HG03354 (cell line): ENCODE measurements at regions not wholly inside any gene's neighbourhood (a gene's known extent, or its start where the extent isn't known, plus 50 kb on each side); places are given as distances from the start of the nearest gene placed in this dataset.
"Not testable (repeated sequence)": the region's sequence is repeated elsewhere in the genome, so short reads cannot be mapped to it uniquely, and the experiment has no call there.

ENCODE experiments used
- ATAC-seq: cut with Tn5 transposase; IDR thresholded peaks from one replicate; pipeline ENCODE4 v1.9.1; 2021; ENCODE audit warnings: mild to moderate bottlenecking; ENCODE audit not compliant: unreplicated experiment, poor library complexity, severe bottlenecking

DNA sequence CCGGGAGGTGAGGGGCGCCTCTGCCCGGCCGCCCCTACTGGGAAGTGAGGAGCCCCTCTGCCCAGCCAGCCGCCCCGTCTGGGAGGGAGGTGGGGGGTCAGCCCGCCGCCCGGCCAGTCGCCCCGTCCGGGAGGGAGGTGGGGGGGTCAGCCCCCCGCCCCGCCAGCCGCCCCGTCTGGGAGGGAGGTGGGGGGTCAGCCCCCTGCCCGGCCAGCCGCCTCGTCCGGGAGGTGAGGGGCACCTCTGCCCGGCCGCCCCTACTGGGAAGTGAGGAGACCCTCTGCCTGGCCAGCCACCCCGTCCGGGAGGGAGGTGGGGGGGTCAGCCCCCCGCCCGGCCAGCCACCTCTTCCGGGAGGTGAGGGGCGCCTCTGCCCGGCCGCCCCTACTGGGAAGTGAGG is 528.3 kb downstream of the ZEB2 start:
- ATAC-seq = not testable (repeated sequence)

- no peak for ATAC-seq
Measured at GRCh38 chr2:143988082-143988481, 531.8 kb downstream of the ZEB2 start.

- no peak for ATAC-seq
Measured at GRCh38 chr2:143981428-143981827, 538.5 kb downstream of the ZEB2 start.

DNA sequence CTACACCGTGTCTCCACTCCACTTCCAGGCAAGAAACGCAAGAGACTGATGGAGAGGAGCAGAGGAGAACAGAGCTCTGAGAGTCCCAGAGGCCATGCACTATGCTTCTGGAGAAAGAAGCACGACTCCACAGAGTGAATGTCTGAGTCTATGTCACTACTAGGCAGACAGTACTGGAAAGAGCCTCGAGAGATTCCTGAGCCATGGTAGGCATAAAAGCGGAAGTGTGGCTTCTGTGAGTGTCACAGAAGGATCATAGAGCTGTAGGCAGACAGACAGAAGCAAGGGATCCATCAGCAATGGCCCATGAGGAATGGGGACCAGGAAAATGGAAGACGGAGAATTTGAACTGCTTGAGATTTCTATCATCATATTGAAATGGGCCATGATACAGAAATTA is 542.6 kb downstream of the ZEB2 start:
- ATAC-seq = no peak

GRCh38 chr2:143975216-143975615 is 544.7 kb downstream of the ZEB2 start:
- ATAC-seq = no peak

DNA sequence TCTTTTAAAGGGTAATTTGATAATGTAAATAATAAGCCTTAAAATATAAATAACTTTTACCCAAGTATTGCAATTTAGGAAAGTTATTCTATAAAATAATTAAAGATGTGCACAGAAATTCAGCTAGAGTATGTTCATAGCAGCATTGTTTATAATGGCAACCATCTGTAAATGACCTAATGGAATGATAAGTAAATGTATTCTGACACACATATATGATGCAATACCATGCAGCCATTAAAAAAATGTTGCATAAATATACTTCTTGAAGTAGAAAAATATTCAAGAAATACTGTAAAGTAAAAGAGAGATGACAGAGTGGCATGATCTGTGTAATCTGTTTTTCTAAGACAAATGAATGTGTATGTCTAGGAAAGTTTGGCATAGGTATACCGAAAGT is 545.7 kb downstream of the ZEB2 start:
- no peak for ATAC-seq

DNA sequence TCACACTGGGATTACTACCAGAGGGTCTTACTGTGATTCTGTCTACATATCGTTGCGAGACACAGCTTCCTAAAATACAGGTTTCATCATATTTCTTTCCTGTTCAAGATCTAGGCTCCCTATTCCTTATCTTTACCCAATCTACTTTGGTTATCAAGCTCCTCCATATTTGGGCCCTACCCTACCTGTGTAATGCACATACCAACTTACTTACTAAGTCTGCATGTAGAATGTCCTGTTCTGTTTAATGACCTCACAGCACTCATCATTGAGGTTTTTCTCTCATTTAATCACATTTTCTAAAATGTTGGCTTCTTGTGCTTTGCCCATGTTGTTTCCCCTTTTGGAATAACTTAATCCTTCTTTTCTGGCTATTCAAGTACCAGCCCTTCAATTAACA is 551.1 kb downstream of the ZEB2 start:
- no peak for ATAC-seq

DNA sequence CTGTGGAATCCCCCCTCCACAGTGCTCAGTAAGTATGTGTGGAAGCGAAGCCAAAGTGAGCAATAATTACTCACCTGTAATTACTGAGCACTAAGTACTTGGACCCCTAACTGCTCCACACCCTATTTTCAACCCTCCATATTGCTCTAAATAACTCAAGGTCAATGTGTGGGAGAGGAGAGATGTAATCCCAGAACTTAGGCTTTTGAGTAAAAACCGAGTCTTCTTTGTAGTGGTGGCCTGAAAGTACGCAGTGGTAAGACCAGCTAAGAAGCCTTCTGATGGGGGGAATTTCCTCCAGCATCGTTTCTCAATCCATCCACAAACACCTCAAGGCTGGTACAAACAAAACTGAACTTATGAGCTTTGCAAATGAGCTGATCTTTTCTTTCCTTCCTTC is 551.6 kb downstream of the ZEB2 start:
- no peak for ATAC-seq

- ATAC-seq = no peak
Measured at GRCh38 chr2:143965493-143966164, 554.3 kb downstream of the ZEB2 start.

DNA sequence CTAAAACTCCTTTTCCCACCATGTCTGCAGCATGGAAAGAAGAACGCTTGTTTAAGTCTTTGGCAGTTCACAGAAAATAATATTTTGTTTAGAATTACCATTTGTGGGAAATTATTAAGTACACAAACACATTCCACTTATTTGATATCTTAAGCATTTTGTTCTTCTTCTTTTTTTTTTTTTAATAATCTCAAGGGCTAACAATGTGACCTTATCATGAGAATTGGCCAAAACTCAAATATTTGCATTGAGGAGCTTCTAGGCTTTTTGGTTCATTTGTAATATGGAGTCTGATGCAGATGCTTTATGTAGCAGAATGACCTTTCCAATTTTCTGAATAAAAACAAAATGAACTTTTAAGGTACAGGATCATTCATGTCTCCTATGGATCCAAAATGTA is 555.0 kb downstream of the ZEB2 start:
- ATAC-seq = no peak

DNA sequence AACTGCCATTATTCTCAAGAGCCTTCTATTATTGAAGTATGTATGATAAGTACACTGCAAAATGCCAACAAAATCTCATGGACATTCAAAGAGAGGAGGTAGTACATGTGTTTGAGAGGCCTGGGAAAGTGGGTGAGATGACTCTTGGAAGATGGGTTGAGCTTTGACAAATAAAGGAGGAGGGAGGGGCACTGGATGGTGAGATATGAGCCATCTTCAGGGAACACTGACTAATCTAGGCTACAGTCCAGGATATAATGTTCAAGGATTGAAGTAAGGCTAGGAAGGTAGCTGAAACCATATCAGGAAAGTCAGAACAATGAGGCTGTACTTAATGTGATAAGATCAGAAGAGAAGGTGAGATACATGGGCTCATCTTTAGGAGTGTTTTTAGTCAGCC is 559.7 kb downstream of the ZEB2 start:
- no peak for ATAC-seq

DNA sequence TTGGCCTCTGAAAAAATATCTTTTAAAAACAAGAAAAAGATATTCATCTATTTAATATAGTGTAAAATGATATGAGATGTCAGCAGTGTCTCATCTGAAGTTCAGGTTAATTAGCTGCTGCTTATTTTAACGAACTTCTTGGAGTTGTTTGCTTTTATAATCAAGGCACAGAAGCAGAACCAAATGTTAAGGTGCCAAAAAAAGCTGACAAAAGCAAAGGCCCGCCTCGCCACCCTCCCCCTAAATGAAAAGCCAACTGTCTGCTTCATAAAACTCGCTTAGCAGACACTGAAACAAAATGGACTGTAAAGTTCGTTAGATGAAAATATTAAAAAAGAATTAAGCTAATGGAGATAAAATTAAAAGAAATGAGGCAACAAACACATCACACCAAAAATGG is 562.6 kb downstream of the ZEB2 start:
- ATAC-seq = no peak

DNA sequence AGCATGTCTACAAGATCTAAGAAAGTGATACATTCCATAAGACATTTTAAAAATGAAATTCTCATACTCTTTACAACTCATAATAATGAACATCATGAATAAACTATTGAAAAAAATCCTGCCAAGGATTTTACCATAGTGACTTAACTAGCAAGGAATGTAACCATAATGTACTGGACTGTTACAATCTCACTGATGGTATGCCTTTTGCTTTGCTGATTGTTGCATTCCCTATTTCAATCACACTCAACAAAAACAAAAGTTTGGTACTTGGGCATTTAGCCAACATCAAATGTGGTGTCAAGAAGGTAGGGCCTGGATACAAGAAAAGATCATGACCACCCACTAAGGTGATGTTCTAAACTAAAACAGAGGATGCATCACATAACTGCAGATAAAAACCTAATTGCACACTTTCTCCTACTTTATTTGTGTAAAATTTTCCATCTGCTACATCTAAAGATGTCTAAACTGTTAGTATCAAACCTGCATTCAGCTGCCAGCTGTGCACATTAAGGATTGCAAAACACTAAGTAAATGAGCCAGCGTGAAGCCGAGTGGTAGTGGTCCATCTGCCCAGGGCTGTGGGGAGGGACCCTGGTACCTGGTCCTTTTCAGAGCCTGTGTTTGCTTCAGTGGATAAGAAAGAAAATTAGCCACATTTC is 564.4 kb downstream of the ZEB2 start:
- no peak for ATAC-seq

DNA sequence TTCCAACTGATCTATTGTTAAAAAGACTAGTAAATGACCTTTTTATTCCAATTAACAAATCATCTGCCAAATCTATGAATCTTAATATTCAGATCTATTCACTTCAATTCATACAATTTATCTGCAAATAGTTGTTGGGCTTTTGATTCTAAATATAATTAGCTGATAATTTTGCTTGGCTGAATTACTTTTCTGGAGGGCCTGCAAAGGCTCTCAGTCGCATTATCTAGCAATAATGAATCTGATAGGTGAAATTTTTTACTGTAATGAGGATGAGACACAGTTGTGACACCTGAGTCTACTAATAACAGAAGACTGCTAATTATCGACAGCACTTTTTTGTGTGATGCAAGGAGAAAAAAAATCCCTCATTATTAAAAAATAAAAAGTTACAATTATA is 565.1 kb downstream of the ZEB2 start:
- ATAC-seq = no peak

- no peak for ATAC-seq
Measured at GRCh38 chr2:143954186-143954585, 565.7 kb downstream of the ZEB2 start.

- ATAC-seq = no peak
Measured at GRCh38 chr2:143953451-143954030, 566.4 kb downstream of the ZEB2 start.

GRCh38 chr2:143952536-143952935 is 567.4 kb downstream of the ZEB2 start:
- ATAC-seq = no peak

DNA sequence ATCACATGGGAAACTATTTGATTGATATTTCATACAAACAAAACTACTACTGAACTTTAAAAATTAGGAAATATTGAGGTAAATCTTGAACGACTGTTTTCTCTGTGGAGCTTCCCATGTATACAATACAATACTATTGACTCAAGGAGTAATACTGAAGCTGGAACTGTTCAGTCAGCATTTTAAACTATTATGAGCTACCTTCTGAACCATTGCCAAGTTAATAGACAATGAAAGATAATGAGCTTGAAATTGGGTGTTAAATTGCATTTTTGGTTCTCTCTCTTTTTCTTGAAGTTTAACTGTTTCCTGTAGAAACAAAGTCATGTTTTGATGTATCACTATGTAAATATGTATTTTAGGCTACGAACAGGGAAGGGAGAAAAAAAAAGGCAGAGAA is 569.2 kb downstream of the ZEB2 start:
- no peak for ATAC-seq

DNA sequence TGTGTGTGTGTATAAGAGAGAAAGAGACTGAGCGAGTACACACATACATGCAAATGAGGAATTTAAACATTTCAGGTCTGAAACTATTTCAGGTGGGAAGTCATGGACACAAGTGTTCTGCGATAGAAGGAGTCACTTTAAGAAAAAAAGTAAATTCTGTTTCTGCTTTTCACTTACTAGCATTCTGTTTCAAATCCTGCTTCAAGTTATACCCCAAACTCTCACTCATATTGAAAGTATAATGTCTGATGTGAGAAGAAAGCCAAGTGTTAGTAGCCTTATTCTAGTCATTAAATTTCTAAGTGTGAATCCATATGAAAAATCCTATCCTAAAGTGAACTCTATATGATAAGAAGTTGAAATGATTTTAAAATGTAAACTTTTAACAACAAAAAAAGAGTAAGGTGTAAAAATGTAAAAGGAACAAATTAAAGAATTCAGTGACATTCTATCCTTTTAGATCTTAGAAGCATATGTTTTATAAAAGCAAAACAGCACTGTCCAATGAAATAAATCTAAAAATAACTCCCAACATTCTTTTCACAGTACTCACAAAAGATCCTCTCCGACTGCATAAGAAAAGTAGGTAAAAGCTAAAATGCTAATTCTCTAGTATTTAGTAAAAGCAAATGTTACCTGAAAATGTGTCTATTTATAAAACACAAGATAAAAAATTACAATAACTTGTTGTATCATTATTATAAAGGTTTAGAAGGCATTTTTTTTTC is 570.6 kb downstream of the ZEB2 start:
- no peak for ATAC-seq

DNA sequence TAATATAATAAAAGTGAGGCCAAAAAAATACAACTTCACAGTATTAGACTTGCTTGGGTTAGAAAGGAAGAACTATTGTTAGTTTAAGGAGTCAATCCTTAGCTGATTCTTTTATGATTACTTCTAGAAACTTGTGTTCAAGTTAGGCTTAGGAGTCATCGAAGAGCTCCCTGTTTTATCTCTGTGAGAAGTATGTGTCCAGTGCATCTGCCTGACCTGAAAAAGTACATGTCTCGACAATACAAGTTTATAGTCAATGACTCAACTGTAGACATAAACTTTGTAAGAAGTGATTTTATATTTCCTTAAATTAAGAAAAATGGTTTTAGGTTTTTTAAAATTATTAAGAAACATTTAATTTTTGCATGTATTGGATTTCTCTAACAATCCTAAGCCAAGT is 571.2 kb downstream of the ZEB2 start:
- ATAC-seq = no peak
